NCI-H2196 treated with DMSO at 0.1 percent for 48 hours (cell line): ENCODE measurements at regions not wholly inside any gene's neighbourhood (a gene's known extent, or its start where the extent isn't known, plus 50 kb on each side); places are given as distances from the start of the nearest gene placed in this dataset.

Experiments used
- DNase-seq: peaks from one replicate; lab custom pipeline; 2025; ENCODE audit not compliant: unreplicated experiment; lab: John Stamatoyannopoulos, UW

- DNase-seq = no peak
These were observed 460.4 kb upstream of the NAALADL2 start for GRCh38 chr3:174398761-174399160.

GRCh38 chr3:174403831-174404230 is 455.3 kb upstream of the NAALADL2 start:
- no peak for DNase-seq

GRCh38 chr3:174408310-174408709 is 450.8 kb upstream of the NAALADL2 start:
- DNase-seq = no peak

- DNase-seq = no peak
These were observed 449.9 kb upstream of the NAALADL2 start for GRCh38 chr3:174409086-174409743.

GRCh38 chr3:174413062-174413912 is 445.8 kb upstream of the NAALADL2 start:
- no peak for DNase-seq

GRCh38 chr3:174414902-174415301 is 444.2 kb upstream of the NAALADL2 start:
- no peak for DNase-seq

- no peak for DNase-seq
These were observed 441.6 kb upstream of the NAALADL2 start for GRCh38 chr3:174417573-174417972.

GRCh38 chr3:174419216-174419615 is 439.9 kb upstream of the NAALADL2 start:
- DNase-seq = no peak

- no peak for DNase-seq
These were observed 435.2 kb upstream of the NAALADL2 start for GRCh38 chr3:174423936-174424335.

GRCh38 chr3:174424656-174425055 is 434.5 kb upstream of the NAALADL2 start:
- DNase-seq = no peak

GRCh38 chr3:174425422-174425821 is 433.7 kb upstream of the NAALADL2 start:
- DNase-seq = no peak

GRCh38 chr3:174430986-174431385 is 428.1 kb upstream of the NAALADL2 start:
- DNase-seq = no peak

GRCh38 chr3:174431717-174432116 is 427.4 kb upstream of the NAALADL2 start:
- DNase-seq = no peak

GRCh38 chr3:174436367-174436766 is 422.8 kb upstream of the NAALADL2 start:
- DNase-seq = no peak

- DNase-seq = no peak
These were observed 420.5 kb upstream of the NAALADL2 start for GRCh38 chr3:174438501-174439145.

- no peak for DNase-seq
These were observed 419.5 kb upstream of the NAALADL2 start for GRCh38 chr3:174439331-174440252.

- DNase-seq = peak; percentile 59
These were observed 418.9 kb upstream of the NAALADL2 start for GRCh38 chr3:174440253-174440701.

- DNase-seq = peak; percentile 92
These were observed 418.2 kb upstream of the NAALADL2 start for GRCh38 chr3:174440741-174441587.

GRCh38 chr3:174441588-174442301 is 417.4 kb upstream of the NAALADL2 start:
- no peak for DNase-seq
